Natural killer cell treated with Interleukin-12 subunit alpha and Interleukin-12 subunit beta and Interleukin-15 and Interleukin-18, amount 100 ng/mL, for 72 hours (primary cell): ENCODE measurements at regions not wholly inside any gene's neighbourhood (a gene's known extent, or its start where the extent isn't known, plus 50 kb on each side); places are given as distances from the start of the nearest gene placed in this dataset.

ENCODE experiments used
- ATAC-seq, 2 donors: fragments of 150-1000 bp; cut with Tn5 transposase in 1 of 2; sonication (Bioruptor Pico), chemical (Tn5 transposase) in 1 of 2; 2 replicates each; pipeline ENCODE4 v1.10.0; 2021
- DNase-seq: peaks from one replicate; pipeline ENCODE4 v3.0.0; 2022; ENCODE audit warnings: low spot score
- H3K27ac Mint-ChIP-seq, 2 donors: 1 replicate in 1 of 2; 2 replicates in 1 of 2; pipeline ENCODE4 v1.8.0; 2022; ENCODE audit warnings: mixed read lengths in 2 of 2, mild to moderate bottlenecking in 1 of 2, moderate library complexity in 1 of 2
- H3K27me3 Mint-ChIP-seq, 2 donors: 1 replicate in 1 of 2; 2 replicates in 1 of 2; pipeline ENCODE4 v1.8.0; 2022; ENCODE audit warnings: mixed read lengths in 2 of 2
- H3K36me3 Mint-ChIP-seq: one replicate; pipeline ENCODE4 v1.8.0; 2022; ENCODE audit warnings: mixed read lengths
- H3K4me1 Mint-ChIP-seq, 2 donors: 1 replicate in 1 of 2; 2 replicates in 1 of 2; pipeline ENCODE4 v1.8.0; 2022; ENCODE audit warnings: low read depth in 2 of 2, mixed read lengths in 2 of 2, mild to moderate bottlenecking in 1 of 2
- H3K4me3 Mint-ChIP-seq: one replicate; pipeline ENCODE4 v1.8.0; 2022; ENCODE audit warnings: mixed read lengths
- H3K9me3 Mint-ChIP-seq: 2 replicates; pipeline ENCODE4 v1.8.0; 2022; ENCODE audit warnings: mixed read lengths

DNA sequence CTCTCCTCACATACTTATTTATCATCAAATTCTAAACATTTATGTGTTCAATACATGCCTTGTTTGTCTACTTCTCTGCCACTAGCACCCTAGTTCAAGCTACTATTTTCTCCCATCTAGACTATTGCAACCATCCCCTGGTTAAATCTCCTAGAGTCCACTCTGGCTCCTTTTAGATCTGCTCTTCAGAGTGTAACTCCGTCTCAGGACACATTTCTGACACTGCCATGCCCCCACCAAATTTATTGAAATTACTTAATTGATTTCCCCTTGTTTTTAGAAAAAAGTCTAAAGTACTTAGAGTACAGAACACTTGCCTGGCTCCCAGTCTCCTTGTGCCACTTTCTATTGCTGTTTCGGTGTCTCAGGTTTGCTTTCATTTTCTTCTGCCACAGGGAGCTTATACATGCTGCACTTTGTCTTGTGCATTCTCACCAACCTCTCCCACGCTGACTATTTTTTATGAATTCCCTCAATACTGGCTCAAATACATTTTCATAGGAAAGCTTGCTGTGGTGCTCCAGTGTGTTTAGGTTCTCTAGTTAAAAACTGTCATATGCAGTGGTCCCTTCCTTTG, 792.3 kb downstream of the DIPK2A start:
- Mint-ChIP-seq H3K4me3 (no peak overlapping the region), H3K27me3 (no peaks in the 10 kb centered on the region), H3K36me3 (no peaks in the 10 kb centered on the region), H3K9me3 (peaks cover 2% of the 10 kb centered on the region), H3K4me1 (no peaks in the 10 kb centered on the region), H3K27ac (no peak overlapping the region)
- ATAC-seq (no peak), DNase-seq (no peak)

DNA sequence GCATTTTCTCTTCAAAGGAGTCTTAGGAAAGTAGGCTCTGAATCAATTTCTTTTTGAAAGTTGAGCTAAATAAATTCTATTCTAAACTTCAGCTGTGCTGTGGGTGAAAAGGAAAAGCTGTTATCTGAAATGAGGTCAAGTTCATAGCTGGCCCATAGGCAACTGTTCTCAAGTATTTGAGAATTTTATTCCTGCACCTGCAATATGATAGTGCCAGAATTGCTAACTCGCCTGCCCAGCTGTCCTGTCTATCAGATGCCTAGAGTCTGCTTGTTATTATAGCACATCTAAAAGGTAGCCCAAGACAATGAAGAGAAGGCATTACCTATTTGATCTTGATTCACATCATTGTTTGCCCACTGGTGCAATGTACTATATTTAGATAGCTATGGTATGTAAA, 798.7 kb downstream of the DIPK2A start:
- no peak overlapping the region for H3K4me3 Mint-ChIP-seq
- H3K4me1 Mint-ChIP-seq: no peaks in the 10 kb centered on the region
- no peaks in the 10 kb centered on the region for H3K27me3 Mint-ChIP-seq
- no peaks in the 10 kb centered on the region for H3K36me3 Mint-ChIP-seq
- H3K9me3 Mint-ChIP-seq: no peaks in the 10 kb centered on the region
- DNase-seq: no peak
- H3K27ac Mint-ChIP-seq: no peak overlapping the region
- ATAC-seq: no peak

DNA sequence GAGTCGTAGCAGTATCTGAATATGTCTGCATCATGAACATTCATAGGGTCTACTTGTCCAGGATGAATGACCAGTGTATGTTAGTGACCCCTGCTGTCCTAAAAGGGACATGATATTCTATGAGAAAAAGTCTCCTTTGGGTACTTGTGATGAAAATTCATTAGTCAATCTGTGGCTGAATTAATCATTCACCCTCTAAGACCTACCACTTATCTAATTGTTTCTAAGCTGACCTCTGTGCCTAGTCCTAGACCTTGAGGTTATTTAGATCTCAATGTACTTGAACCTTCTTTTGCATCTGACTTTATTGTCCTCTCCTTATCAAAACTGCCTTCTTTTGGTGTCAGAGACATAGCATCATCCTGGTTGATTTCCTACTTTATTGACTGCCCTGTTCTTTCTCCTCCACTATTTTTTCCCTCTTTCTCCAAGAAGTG, 799.3 kb downstream of the DIPK2A start:
- H3K36me3 Mint-ChIP-seq: no peaks in the 10 kb centered on the region
- H3K4me1 Mint-ChIP-seq: no peaks in the 10 kb centered on the region
- no peaks in the 10 kb centered on the region for H3K9me3 Mint-ChIP-seq
- no peak overlapping the region for H3K4me3 Mint-ChIP-seq
- no peak overlapping the region for H3K27ac Mint-ChIP-seq
- H3K27me3 Mint-ChIP-seq: no peaks in the 10 kb centered on the region
- no peak for ATAC-seq
- DNase-seq: no peak

DNA sequence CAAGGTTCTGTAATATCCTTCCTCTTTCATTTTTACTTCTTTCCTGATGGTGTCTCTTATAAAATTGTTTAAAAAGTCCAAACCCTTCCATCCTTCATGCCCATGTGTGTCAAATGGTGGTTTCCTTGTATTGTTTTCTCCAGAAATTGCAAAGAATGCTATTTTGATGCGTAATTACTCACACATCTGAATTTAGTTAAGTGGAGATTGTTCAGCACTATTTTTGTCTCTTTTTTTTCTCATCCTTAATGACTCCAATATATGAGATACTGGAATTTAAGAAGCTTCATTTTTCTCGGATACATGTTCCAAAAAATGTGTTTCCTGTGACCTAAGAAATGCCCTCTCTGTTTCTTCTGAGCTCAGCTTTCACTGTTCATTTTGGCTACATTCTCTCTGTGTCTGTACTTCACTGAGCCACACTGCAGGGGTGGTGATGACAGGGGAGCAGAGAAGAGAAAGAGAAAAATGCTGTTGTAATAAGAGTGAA, 799.8 kb downstream of the DIPK2A start:
- H3K4me1 Mint-ChIP-seq: no peaks in the 10 kb centered on the region
- H3K9me3 Mint-ChIP-seq: peaks cover 2% of the 10 kb centered on the region
- no peak overlapping the region for H3K4me3 Mint-ChIP-seq

DNA sequence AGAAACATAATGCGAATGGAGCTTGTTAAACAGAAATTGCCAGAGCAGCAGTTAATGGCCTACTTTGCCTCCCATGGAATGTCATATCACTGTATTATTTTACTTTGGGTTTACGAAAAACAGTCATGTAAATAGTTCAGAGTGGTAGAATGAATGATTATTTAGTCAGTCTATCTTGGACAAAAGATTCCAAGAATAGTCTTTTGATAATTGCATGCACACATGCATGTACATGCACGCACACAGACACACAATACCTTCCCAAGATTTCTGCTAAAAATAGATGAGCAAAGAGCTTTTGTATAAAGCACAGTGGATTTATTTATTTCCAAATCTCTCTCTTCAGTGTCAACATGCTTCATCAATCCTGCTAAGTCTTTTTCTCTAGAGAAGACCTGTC, 800.7 kb downstream of the DIPK2A start:
- no peak for ATAC-seq

More for the DNA sequence above, 799.8 kb downstream of the DIPK2A start:
- no peak for DNase-seq
- H3K36me3 Mint-ChIP-seq: no peaks in the 10 kb centered on the region
- H3K27ac Mint-ChIP-seq: no peak overlapping the region
- H3K27me3 Mint-ChIP-seq: no peaks in the 10 kb centered on the region
- no peak for ATAC-seq

DNA sequence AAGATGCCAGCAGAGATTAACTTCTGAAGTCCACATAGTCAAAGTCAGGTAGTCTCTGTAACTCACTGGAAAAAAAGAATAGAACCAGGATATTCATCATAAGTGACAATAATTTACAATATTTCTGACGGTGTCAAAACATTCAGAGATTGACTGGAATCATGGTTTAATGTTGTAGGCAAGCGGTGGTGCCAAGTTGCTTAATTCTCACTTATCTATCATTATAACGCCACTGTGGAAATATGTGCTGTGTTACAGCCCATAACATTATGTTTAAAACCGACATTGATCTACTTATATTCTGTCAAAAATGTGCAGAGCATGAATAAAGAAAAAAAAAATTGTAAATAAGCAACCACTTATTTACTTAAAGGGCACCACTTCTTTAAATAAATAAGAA, 801.7 kb downstream of the DIPK2A start:
- Mint-ChIP-seq H3K4me3 (no peak overlapping the region), H3K9me3 (peaks cover 3% of the 10 kb centered on the region), H3K27ac (no peak overlapping the region), H3K27me3 (no peaks in the 10 kb centered on the region), H3K36me3 (no peaks in the 10 kb centered on the region), H3K4me1 (no peaks in the 10 kb centered on the region)
- ATAC-seq (no peak), DNase-seq (no peak)

More for the DNA sequence above, 800.7 kb downstream of the DIPK2A start:
- peaks cover 3% of the 10 kb centered on the region for H3K9me3 Mint-ChIP-seq
- no peaks in the 10 kb centered on the region for H3K36me3 Mint-ChIP-seq
- H3K27ac Mint-ChIP-seq: no peak overlapping the region
- H3K27me3 Mint-ChIP-seq: no peaks in the 10 kb centered on the region
- DNase-seq: no peak
- H3K4me3 Mint-ChIP-seq: no peak overlapping the region
- H3K4me1 Mint-ChIP-seq: no peaks in the 10 kb centered on the region

DNA sequence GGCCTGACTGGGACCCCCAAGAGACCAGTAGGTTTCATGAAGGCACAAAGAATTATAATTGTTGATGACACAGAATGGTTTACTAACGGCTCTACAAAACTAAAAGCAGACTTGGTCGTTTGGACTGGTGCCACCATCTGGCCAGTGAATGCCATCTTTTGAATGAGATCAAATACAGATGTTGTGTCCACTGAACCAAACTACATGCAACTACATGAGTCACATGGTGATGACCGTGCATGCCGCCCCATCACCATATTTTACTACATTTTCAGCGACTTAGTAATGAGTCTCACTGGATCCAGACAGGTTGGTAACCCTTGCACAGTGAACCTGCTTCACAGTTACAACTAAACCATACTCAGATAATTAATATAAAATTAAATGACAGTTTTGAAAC, 803.3 kb downstream of the DIPK2A start:
- H3K36me3 Mint-ChIP-seq: no peaks in the 10 kb centered on the region
- H3K4me1 Mint-ChIP-seq: no peaks in the 10 kb centered on the region
- H3K27me3 Mint-ChIP-seq: no peaks in the 10 kb centered on the region
- peaks cover 3% of the 10 kb centered on the region for H3K9me3 Mint-ChIP-seq
- no peak for DNase-seq
- H3K4me3 Mint-ChIP-seq: no peak overlapping the region
- H3K27ac Mint-ChIP-seq: no peak overlapping the region
- ATAC-seq: no peak

DNA sequence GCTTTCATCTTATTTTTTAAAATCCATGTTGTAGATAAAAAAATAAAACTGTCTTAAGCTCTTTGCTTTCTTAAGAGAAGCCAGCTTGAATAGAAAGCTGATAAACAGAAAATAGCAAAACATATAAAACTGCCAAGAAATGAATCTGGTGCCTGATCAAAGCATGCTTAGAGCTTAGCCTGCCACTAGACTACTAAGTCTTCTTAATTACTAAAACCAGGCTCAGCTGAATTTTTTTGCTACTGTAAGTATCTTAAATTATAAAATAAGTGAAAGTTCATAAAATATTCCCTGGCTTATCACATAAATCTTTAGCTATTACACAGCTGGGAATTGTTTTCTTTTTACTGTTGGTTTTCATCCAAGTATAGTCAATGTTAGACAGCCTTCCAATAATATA, 803.9 kb downstream of the DIPK2A start:
- Mint-ChIP-seq H3K27me3 (no peaks in the 10 kb centered on the region), H3K27ac (no peak overlapping the region), H3K4me3 (no peak overlapping the region), H3K36me3 (no peaks in the 10 kb centered on the region), H3K9me3 (peaks cover 3% of the 10 kb centered on the region), H3K4me1 (no peaks in the 10 kb centered on the region)
- no peak for DNase-seq
- no peak for ATAC-seq

DNA sequence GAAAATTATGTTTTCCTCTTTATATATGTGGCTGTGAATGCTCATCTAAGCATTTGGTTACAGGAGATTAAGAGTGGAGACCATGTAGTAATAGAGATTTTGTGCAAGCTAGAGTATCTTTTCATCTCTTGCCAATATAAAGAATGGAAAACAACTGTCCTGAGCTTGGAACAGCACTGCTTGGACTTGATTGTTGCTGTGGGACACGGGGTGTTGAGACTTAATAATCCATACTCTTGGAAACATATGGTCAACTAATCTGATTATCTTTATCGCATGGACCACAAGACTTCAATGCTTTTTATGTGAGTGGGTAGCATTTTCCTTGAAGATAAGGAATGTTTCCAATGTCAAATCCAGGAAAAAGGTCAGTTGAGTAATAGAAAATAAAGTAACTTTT, 806.3 kb downstream of the DIPK2A start:
- no peaks in the 10 kb centered on the region for H3K4me1 Mint-ChIP-seq
- no peak for DNase-seq
- no peaks in the 10 kb centered on the region for H3K27me3 Mint-ChIP-seq
- no peak for ATAC-seq
- peaks cover 3% of the 10 kb centered on the region for H3K9me3 Mint-ChIP-seq
- H3K36me3 Mint-ChIP-seq: no peaks in the 10 kb centered on the region
- H3K4me3 Mint-ChIP-seq: no peak overlapping the region
- no peak overlapping the region for H3K27ac Mint-ChIP-seq

DNA sequence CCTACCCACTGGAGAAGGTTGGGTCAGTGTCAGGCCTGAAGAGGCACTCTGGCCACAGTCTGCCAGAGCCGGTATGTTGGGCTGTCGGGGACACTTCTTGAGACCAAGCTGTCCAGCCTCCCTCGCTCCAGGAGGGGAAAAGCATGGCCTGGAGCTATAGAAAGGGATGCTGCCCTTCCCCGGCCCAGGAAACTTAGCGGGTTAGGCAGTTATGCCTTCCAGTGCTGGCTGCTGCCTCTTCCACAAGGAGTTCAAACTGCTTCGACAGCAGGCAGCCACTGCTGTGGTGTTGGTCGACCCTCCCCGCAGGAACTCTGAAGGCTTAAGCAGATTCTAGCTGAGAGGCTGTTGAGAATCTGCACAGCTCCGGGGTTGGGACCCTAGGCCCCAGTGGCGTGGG, 819.4 kb downstream of the DIPK2A start:
- DNase-seq: no peak
- Mint-ChIP-seq H3K27ac (no peak overlapping the region), H3K36me3 (no peaks in the 10 kb centered on the region), H3K9me3 (no peaks in the 10 kb centered on the region), H3K4me1 (no peaks in the 10 kb centered on the region), H3K27me3 (no peaks in the 10 kb centered on the region), H3K4me3 (no peak overlapping the region)
- ATAC-seq: no peak

DNA sequence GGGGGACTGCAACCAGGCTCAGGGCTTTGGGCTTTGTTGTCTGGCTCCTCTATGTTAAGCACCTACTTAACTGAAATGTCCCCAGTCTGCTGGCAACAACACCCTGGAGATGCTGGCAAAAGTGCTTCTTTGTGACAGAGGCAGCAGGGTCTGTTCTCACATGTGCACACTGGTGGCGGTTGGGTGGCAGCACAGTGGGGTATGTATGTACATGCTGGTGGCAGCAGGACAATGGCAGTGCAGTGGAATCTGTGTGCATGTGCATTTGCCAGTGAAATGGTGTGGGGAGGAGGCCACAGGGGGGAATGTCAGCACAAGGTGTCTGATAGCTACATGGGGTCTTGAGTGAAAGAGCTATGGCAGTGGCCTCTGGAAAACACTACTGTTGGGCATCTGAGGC, 830.3 kb downstream of the DIPK2A start:
- ATAC-seq: no peak
- Mint-ChIP-seq H3K4me3 (no peak overlapping the region), H3K27ac (no peak overlapping the region), H3K27me3 (no peaks in the 10 kb centered on the region), H3K4me1 (no peaks in the 10 kb centered on the region), H3K36me3 (no peaks in the 10 kb centered on the region), H3K9me3 (peaks cover 5% of the 10 kb centered on the region)
- DNase-seq: no peak

DNA sequence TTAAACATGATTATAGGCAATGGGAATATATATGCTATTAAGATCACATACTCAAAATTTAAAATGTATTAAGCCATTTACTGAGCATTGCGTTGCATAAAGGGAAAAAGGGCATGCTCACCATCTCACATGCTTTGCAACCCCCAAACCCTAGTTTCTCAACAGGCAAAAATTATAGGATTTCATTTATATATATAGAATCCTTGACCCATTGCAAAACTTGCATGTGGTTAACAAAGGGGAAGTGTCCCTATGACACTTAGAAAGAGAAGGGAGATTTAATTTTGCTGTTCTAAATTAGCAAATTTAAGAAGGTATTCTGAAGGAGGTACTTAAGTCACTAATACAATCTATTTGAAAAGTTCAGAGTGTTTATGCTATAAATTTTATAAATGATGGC, 837.8 kb downstream of the DIPK2A start:
- H3K9me3 Mint-ChIP-seq: peaks cover 9% of the 10 kb centered on the region
- DNase-seq (no peak), ATAC-seq (no peak)
- H3K27me3 Mint-ChIP-seq: no peaks in the 10 kb centered on the region
- H3K4me3 Mint-ChIP-seq: no peak overlapping the region
- H3K4me1 Mint-ChIP-seq: no peaks in the 10 kb centered on the region
- no peaks in the 10 kb centered on the region for H3K36me3 Mint-ChIP-seq
- no peak overlapping the region for H3K27ac Mint-ChIP-seq

DNA sequence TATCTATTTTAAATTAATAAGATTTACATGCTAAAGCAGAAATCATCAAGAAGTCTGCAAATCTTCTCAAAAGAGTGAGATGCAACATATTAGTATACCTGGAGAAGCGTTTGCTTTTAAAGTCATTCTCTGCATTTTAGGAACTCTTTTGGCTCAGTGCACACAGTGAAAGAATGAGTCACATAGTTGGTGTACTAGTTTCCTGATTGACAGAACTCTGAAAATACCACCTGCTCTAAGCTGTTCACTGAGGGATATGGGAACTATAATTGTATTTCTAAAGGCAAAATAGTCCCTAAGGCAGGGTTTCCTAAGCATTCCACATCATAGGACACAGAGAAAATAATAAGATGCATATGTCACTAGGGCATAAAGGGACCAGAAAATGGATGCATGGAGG, 838.5 kb downstream of the DIPK2A start:
- peaks cover 9% of the 10 kb centered on the region for H3K9me3 Mint-ChIP-seq
- no peak overlapping the region for H3K27ac Mint-ChIP-seq
- H3K4me1 Mint-ChIP-seq: no peaks in the 10 kb centered on the region
- DNase-seq (no peak), ATAC-seq (no peak)
- H3K4me3 Mint-ChIP-seq: no peak overlapping the region
- H3K36me3 Mint-ChIP-seq: no peaks in the 10 kb centered on the region
- H3K27me3 Mint-ChIP-seq: no peaks in the 10 kb centered on the region

DNA sequence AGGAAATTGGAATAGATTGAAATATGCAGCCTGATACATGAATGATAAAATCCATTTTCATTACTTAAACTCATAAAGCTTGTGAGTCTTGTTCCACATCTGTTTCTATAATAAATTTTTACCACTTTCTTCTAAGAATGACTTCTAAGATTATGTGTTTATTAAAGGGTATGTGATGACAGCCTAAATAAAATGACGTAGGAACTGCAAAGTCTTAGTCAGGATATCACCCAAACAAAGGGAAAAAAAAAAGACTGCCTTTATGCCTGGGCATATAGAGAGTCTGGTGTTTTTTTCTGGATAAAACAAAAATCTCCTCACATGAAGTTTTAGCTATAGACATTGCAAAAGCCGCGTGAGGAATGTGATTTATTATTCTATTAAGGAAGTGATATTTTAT, 844.0 kb downstream of the DIPK2A start:
- peaks cover 9% of the 10 kb centered on the region for H3K9me3 Mint-ChIP-seq
- no peak overlapping the region for H3K27ac Mint-ChIP-seq

DNA sequence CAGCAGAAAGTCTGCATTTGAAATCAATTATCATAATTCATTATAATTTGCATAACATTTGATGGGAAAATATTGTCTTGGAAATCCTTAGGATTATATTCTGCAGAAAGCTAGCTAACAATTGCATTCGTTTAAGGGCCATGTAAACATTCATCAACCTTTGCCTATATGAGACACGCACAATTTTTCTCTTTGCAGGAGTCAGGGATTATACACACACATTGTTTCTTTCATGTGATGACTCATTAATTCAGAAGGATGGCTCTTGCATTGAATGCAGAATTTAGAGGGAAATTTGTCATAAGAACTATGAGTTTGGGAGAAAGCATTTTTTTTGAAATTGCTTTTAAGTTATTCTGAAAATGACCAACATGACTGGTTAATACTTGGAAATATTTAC, 844.7 kb downstream of the DIPK2A start:
- no peak for ATAC-seq
- no peaks in the 10 kb centered on the region for H3K4me1 Mint-ChIP-seq
- no peaks in the 10 kb centered on the region for H3K36me3 Mint-ChIP-seq
- H3K27ac Mint-ChIP-seq: no peak overlapping the region
- peaks cover 13% of the 10 kb centered on the region for H3K9me3 Mint-ChIP-seq
- H3K27me3 Mint-ChIP-seq: no peaks in the 10 kb centered on the region
- DNase-seq: no peak
- H3K4me3 Mint-ChIP-seq: no peak overlapping the region

More for the DNA sequence above, 844.0 kb downstream of the DIPK2A start:
- H3K36me3 Mint-ChIP-seq: no peaks in the 10 kb centered on the region
- H3K4me3 Mint-ChIP-seq: no peak overlapping the region
- no peak for ATAC-seq
- H3K4me1 Mint-ChIP-seq: no peaks in the 10 kb centered on the region
- no peaks in the 10 kb centered on the region for H3K27me3 Mint-ChIP-seq
- DNase-seq: no peak
